ENCODE measurements at regions not wholly inside any gene's neighbourhood (a gene's known extent, or its start where the extent isn't known, plus 50 kb on each side); places are given as distances from the start of the nearest gene placed in this dataset.

DNA sequence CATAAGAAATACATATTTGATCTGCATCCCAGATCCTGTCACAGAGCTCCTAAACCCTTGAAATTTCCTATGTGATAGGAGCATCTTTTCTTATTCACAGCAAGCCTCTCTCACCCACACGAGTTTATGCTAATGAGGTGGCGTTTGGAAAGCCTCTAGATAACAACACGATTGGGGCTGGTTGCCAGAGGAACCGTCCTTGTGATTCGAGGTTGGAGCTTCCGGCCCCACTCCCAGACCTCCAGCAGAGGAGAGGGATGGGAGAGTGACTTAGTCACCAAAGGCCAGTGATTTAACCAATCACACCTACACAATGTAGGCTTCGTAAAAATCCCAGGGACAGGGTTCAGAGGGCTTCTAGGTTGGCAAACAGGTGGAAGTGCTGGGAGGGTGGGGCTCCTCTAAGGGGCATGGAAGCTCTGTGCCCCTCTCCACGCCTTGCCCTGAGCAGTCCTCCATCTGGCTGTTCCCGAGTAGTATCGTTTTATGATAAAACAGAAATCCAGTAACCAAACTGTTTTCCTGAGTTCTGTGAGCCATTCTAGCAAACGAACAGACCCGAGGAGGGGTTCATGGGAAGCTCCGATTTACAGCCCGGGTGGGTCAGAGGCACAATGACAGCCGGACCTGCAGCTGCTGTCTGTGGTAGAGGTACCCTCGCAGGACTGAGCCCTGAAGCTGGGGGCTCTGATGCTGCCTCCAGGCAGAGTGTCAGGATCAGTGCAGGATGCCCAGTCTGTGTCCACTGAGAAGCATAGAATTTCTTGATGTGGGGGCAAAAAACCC lies 238.1 kb upstream of the ARID1B start:
- no peak for ATAC-seq
- TF ChIP-seq TOX (CRISPR knock-in tag; IDR thresholded peaks at IDR 0.05; ENCODE audit: borderline replicate concordance) (no peak), SNAI2 (CRISPR knock-in tag; IDR thresholded peaks at IDR 0.05) (no peak), ZFP30 (CRISPR knock-in tag; IDR thresholded peaks at IDR 0.05) (no peak), ZFP3 (CRISPR knock-in tag; IDR thresholded peaks at IDR 0.05) (no peak), OSR1 (CRISPR knock-in tag; IDR thresholded peaks at IDR 0.05) (no peak), CREB5 (CRISPR knock-in tag; IDR thresholded peaks at IDR 0.05; ENCODE audit: low read depth) (no peak), ZC3H10 (CRISPR knock-in tag; IDR thresholded peaks at IDR 0.05) (no peak), ZNF70 (CRISPR knock-in tag; IDR thresholded peaks at IDR 0.05) (no peak), ISL1 (CRISPR knock-in tag; IDR thresholded peaks at IDR 0.05) (no peak), PPARA (CRISPR knock-in tag; IDR thresholded peaks at IDR 0.05; ENCODE audit: borderline replicate concordance) (no peak), ZNF565 (CRISPR knock-in tag; conservative IDR thresholded peaks at IDR 0.05; ENCODE audit: low read depth) (no peak)
- TF ChIP-seq, protein P1, sequence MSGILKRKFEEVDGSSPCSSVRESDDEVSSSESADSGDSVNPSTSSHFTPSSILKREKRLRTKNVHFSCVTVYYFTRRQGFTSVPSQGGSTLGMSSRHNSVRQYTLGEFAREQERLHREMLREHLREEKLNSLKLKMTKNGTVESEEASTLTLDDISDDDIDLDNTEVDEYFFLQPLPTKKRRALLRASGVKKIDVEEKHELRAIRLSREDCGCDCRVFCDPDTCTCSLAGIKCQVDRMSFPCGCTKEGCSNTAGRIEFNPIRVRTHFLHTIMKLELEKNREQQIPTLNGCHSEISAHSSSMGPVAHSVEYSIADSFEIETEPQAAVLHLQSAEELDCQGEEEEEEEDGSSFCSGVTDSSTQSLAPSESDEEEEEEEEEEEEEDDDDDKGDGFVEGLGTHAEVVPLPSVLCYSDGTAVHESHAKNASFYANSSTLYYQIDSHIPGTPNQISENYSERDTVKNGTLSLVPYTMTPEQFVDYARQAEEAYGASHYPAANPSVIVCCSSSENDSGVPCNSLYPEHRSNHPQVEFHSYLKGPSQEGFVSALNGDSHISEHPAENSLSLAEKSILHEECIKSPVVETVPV (CRISPR knock-in tag; IDR thresholded peaks at IDR 0.05): no peak

DNA sequence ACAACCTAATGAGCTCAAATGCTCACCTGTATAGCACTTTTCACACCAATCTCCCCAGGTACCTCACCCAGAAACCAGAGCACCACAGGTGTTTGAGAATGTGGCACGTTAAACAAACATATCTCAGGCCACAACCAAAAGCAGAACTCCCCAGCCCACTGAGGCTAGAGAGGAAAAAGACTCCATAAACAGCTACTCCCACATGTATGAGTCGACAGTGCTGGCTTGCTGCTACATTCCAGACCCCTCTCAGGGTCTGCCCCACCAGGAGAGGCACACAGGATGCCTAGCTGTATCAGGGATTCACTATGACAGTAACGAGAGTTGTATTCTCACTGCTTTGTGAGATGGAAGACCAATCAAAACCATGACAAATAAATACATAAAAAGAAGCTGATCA lies 242.6 kb upstream of the ARID1B start:
- ATAC-seq: no peak
- TF ChIP-seq ZNF70 (CRISPR knock-in tag; IDR thresholded peaks at IDR 0.05) (no peak), ARNTL (CRISPR knock-in tag; IDR thresholded peaks at IDR 0.05; ENCODE audit: borderline replicate concordance, low read depth) (no peak), ZC3H10 (CRISPR knock-in tag; IDR thresholded peaks at IDR 0.05) (no peak), GLIS3 (CRISPR knock-in tag; IDR thresholded peaks at IDR 0.05) (no peak), OSR1 (CRISPR knock-in tag; IDR thresholded peaks at IDR 0.05) (no peak), PPARA (CRISPR knock-in tag; IDR thresholded peaks at IDR 0.05; ENCODE audit: borderline replicate concordance) (no peak), CREB5 (CRISPR knock-in tag; IDR thresholded peaks at IDR 0.05; ENCODE audit: low read depth) (no peak), ZFP3 (CRISPR knock-in tag; IDR thresholded peaks at IDR 0.05) (no peak), TCF4 (CRISPR knock-in tag; IDR thresholded peaks at IDR 0.05; ENCODE audit: borderline replicate concordance) (no peak), TSHZ2 (CRISPR knock-in tag; IDR thresholded peaks at IDR 0.05) (no peak)
- TF ChIP-seq, protein P2, sequence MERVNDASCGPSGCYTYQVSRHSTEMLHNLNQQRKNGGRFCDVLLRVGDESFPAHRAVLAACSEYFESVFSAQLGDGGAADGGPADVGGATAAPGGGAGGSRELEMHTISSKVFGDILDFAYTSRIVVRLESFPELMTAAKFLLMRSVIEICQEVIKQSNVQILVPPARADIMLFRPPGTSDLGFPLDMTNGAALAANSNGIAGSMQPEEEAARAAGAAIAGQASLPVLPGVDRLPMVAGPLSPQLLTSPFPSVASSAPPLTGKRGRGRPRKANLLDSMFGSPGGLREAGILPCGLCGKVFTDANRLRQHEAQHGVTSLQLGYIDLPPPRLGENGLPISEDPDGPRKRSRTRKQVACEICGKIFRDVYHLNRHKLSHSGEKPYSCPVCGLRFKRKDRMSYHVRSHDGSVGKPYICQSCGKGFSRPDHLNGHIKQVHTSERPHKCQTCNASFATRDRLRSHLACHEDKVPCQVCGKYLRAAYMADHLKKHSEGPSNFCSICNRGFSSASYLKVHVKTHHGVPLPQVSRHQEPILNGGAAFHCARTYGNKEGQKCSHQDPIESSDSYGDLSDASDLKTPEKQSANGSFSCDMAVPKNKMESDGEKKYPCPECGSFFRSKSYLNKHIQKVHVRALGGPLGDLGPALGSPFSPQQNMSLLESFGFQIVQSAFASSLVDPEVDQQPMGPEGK (CRISPR knock-in tag; IDR thresholded peaks at IDR 0.05; ENCODE audit: borderline replicate concordance): no peak
- TF ChIP-seq, protein P1 (CRISPR knock-in tag; IDR thresholded peaks at IDR 0.05): no peak
